Body of pancreas (tissue), 4 donors: ENCODE measurements at regions not wholly inside any gene's neighbourhood (a gene's known extent, or its start where the extent isn't known, plus 50 kb on each side); places are given as distances from the start of the nearest gene placed in this dataset.

Experiments
- POLR2A ChIP-seq, 3 donors: fragments of 450-650 bp; IDR thresholded peaks; one replicate each; pipeline ENCODE4 v1.6.1; 2016; ENCODE audit warnings: antibody characterized with exemption in 3 of 3, mild to moderate bottlenecking in 2 of 3
- TF ChIP-seq, protein P1 (sequence below), 7 experiments: fragments of 450-650 bp in 4 of 7; fragments of 200-600 bp in 3 of 7; sonication (generic) in 3 of 7; IDR thresholded peaks; one replicate each; pipeline ENCODE4 v1.5.1; 2016 to 2019; ENCODE audit warnings: antibody characterized with exemption in 7 of 7

GRCh38 chr4:82261084-82261483 lies 112.7 kb downstream of the HNRNPD start:
- TF ChIP-seq, protein P1, sequence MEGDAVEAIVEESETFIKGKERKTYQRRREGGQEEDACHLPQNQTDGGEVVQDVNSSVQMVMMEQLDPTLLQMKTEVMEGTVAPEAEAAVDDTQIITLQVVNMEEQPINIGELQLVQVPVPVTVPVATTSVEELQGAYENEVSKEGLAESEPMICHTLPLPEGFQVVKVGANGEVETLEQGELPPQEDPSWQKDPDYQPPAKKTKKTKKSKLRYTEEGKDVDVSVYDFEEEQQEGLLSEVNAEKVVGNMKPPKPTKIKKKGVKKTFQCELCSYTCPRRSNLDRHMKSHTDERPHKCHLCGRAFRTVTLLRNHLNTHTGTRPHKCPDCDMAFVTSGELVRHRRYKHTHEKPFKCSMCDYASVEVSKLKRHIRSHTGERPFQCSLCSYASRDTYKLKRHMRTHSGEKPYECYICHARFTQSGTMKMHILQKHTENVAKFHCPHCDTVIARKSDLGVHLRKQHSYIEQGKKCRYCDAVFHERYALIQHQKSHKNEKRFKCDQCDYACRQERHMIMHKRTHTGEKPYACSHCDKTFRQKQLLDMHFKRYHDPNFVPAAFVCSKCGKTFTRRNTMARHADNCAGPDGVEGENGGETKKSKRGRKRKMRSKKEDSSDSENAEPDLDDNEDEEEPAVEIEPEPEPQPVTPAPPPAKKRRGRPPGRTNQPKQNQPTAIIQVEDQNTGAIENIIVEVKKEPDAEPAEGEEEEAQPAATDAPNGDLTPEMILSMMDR (IDR thresholded peaks at IDR 0.05), result no peak
- no peak for TF ChIP-seq POLR2A (IDR thresholded peaks at IDR 0.05)
